Daoy (cell line): ENCODE measurements at regions not wholly inside any gene's neighbourhood (a gene's known extent, or its start where the extent isn't known, plus 50 kb on each side); places are given as distances from the start of the nearest gene placed in this dataset.

ENCODE experiments used
- DNase-seq: peaks from one replicate; pipeline ENCODE4 v3.0.0-alpha.2; 2015; ENCODE audit warnings: low read depth

GRCh38 chr1:24985737-24986136 lies 55.7 kb upstream of the RUNX3 start:
- DNase-seq, result no peak

DNA sequence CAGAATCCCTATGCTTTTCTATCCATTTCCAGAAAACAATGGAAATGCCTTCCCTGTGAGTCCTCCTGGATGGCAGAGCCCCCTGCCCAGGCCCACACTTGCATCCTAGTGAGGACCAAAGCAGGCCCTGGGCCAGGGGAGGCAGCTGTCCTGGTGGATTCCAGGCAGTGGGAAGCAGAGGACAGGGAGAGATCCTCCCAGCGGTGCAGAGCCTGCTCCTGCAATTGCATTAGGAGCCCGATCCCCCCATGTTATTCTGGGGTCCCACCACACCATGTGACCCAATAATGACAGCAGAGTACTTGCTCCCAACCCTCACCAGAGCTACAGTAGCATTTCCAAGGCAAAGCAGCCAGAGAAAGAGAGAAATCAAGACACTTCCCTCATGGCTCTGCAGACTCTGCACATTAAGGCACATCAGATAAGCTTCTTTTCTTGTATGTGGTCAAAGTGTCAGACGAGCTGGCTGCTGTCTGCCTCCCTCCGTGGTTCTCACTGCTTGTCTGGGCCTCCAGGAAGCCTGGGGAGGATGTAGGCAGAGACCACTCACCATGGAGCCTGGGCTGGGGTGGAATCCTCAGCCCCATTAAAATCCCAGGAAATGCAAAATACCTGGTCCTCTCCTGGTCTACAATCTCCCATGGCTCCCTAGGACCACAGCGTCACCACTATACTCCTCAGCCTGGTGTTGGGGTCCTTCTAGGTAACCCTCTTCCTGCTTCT lies 54.9 kb upstream of the RUNX3 start:
- DNase-seq, result no peak

DNA sequence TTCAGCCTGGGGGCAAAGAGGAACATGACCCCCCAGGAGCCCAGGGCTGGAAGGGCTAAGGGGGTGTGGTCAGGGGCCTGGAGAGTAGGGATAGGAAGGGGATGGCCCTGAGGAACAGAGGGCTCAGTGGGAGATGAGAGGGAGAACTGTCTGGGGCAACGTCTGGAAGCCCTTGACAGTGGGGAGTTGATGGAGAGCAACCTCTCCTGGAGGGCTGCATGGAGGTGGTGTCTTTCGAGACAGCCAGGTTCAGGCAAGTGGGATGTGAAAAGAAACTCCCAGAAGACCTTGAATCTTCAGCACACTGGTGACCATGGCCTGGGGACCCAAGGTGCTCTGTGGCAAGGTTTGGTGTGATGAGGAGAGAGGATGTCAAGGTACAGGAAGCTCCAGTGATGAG lies 54.2 kb upstream of the RUNX3 start:
- no peak for DNase-seq

DNA sequence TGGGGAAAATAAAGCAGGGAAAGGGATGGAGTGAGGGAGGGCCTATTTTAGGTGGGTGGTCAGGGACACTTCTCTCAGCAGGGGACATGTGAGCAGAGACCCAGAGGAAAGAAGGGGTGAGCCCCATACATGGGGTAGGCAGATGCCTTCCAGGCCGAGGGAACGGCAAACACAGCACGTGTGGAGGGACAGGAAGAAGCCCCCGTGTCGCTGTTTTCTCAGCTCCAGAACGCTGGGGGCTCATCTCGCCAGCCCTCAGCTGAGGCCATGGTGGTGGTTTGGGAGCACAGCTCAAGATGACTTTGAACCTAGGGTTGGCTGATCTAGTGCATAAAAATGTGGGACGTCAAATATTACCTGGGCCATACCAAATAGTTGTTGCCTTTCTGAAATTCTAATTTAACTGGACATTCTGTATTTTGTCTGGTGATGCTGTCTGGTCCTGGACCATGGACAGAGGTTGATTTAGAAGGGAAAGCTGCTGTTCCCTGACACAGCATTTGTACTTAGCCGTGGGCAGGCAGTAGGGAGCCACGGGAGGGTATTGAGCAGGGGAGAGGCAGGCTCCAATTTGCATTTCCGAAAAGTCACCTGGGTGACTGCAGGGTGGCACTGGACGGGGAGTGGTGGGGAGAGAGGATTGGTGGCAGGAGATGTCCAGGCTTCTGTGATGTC lies 53.1 kb upstream of the RUNX3 start:
- DNase-seq, result no peak

DNA sequence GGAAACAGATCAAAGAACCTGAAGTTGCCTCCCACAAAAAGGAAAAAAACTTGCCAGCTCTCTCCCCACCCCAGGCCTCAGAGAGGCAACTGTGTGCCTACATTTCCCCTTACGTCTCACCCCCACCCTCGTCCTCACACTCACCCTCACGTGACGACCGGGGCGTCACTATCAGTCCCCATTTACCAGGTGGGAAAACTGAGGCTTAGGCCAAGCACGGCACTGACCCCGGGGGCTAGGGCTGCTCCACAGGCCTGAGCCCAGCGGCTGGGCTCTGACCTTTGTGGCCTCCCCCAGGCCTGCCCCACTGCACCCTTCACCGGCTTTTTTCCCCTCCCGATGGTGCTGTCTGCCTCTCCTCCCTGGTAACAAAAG lies 51.5 kb upstream of the RUNX3 start:
- DNase-seq, result no peak

- DNase-seq, result no peak
Measured at GRCh38 chr1:24980836-24981630, 51.0 kb upstream of the RUNX3 start.
